ENCODE measurements at regions not wholly inside any gene's neighbourhood (a gene's known extent, or its start where the extent isn't known, plus 50 kb on each side); places are given as distances from the start of the nearest gene placed in this dataset.

- Histone ChIP-seq H4K91ac (replicated peaks; ENCODE audit: insufficient read length, low read length) (no peak overlapping the region), H3K27me3 (replicated peaks in 1 of 4; ENCODE audit: control insufficient read depth in 3 of 4, extremely low read depth in 1 of 4, insufficient read depth in 3 of 4, low read length in 3 of 4) (no peaks in the 10 kb centered on the region), H3K23ac (ENCODE audit: insufficient read length) (no peak overlapping the region), H2BK12ac (ENCODE audit: low read depth, low read length) (no peak overlapping the region), H2AFZ (ENCODE audit: low read length) (no peak overlapping the region), H4K20me1 (replicated peaks in 1 of 2; ENCODE audit: control insufficient read depth in 1 of 2, insufficient read depth in 2 of 2, low read length in 2 of 2) (no peaks in the 10 kb centered on the region), H3K23me2 (ENCODE audit: low read depth, low read length) (no peaks in the 10 kb centered on the region), H2BK15ac (ENCODE audit: low read length) (no peak overlapping the region), H3K4ac (replicated peaks; ENCODE audit: insufficient read length, low read depth, low read length) (no peak overlapping the region), H4K8ac (ENCODE audit: extremely low read depth, insufficient read depth, low read length) (no peak overlapping the region), H3K18ac (ENCODE audit: extremely low read depth, low read length) (no peak overlapping the region), H4K5ac (ENCODE audit: insufficient read length, low read depth, low read length) (no peak overlapping the region), H3K36me3 (ENCODE audit: control insufficient read depth in 2 of 4, insufficient read depth in 4 of 4, low read length in 3 of 4) (no peaks in the 10 kb centered on the region), H3K14ac (ENCODE audit: insufficient read length) (no peak overlapping the region), H3K9me3 (ENCODE audit: insufficient read depth in 2 of 2, low read depth in 1 of 2, low read length in 1 of 2) (no peaks in the 10 kb centered on the region), H3K79me2 (ENCODE audit: control insufficient read depth in 1 of 2, insufficient read depth in 2 of 2, low read length in 2 of 2) (no peaks in the 10 kb centered on the region), H3K79me1 (ENCODE audit: low read depth, low read length) (no peaks in the 10 kb centered on the region), H2BK20ac (ENCODE audit: low read length) (no peak overlapping the region), H3K4me2 (ENCODE audit: insufficient read depth in 1 of 2, low read depth in 2 of 2, low read length in 2 of 2) (no peak overlapping the region), H3K56ac (replicated peaks; ENCODE audit: insufficient read length, low read depth, low read length) (no peak overlapping the region), H3K9ac (replicated peaks in 1 of 4; ENCODE audit: extremely low read depth in 1 of 4, low read depth in 3 of 4, low read length in 3 of 4) (no peak overlapping the region), H3K4me1 (replicated peaks in 1 of 4; ENCODE audit: control insufficient read depth in 3 of 4, insufficient read depth in 4 of 4, low read length in 3 of 4) (no peaks in the 10 kb centered on the region), H2AK5ac (ENCODE audit: low read depth, low read length) (no peak overlapping the region), H2BK120ac (replicated peaks; ENCODE audit: low read depth, low read length) (no peak overlapping the region), H3K4me3 (ENCODE audit: extremely low read depth in 1 of 4, insufficient read depth in 2 of 4, low read depth in 3 of 4, low read length in 4 of 4) (no peak overlapping the region), H3K27ac (ENCODE audit: low read depth, low read length) (no peak overlapping the region), H2BK5ac (ENCODE audit: low read depth, low read length) (no peak overlapping the region)
- 95% methylated on average over 2 of the region's 2 CpGs; no CpG with 5 or more reads in 1 of the 2 experiments for WGBS, 2 experiments (ENCODE audit: extremely low coverage in 1 of 2, insufficient coverage in 1 of 2, insufficient read length in 1 of 2, insufficient replicate concordance in 2 of 2, low coverage in 1 of 2, low lambda C conversion rate in 2 of 2, missing lambda C conversion rate in 1 of 2)
- ChIA-PET POLR2A (ENCODE audit: partially characterized antibody) (no interaction called here), CTCF (ENCODE audit: partially characterized antibody) (no interaction called here)
- no peak for DNase-seq (ENCODE audit: low read depth in 1 of 2, low spot score in 2 of 2)
- TF ChIP-seq MAX (IDR thresholded peaks at IDR 0.05) = no peak
- FAIRE-seq = no peak
Observed at GRCh38 chr2:153626676-153627075, 148.1 kb upstream of the RPRM start.
